Endodermal cell (in vitro differentiated cells): ENCODE measurements at regions not wholly inside any gene's neighbourhood (a gene's known extent, or its start where the extent isn't known, plus 50 kb on each side); places are given as distances from the start of the nearest gene placed in this dataset.
"Not testable (repeated sequence)": the region's sequence is repeated elsewhere in the genome, so short reads cannot be mapped to it uniquely, and the experiment has no call there.

Experiments
- DNase-seq: peaks from one replicate; pipeline ENCODE4 v3.0.0-alpha.2; 2017
- H3K27ac ChIP-seq: 2 replicates; pipeline ENCODE4 v1.5.1; 2013; ENCODE audit warnings: mild to moderate bottlenecking, low read depth, low read length, moderate library complexity
- H3K27me3 ChIP-seq: 2 replicates; pipeline ENCODE4 v1.6.1; 2013; ENCODE audit warnings: mild to moderate bottlenecking, low read length, moderate library complexity; ENCODE audit not compliant: insufficient read depth, control insufficient read depth, poor library complexity, severe bottlenecking
- H3K36me3 ChIP-seq: 2 replicates; pipeline ENCODE4 v1.7.0; 2013; ENCODE audit warnings: mild to moderate bottlenecking, low read length, moderate library complexity; ENCODE audit not compliant: control insufficient read depth, insufficient read depth
- H3K4me1 ChIP-seq: one replicate; pipeline ENCODE4 v1.7.0; 2013; ENCODE audit warnings: low read length; ENCODE audit not compliant: control insufficient read depth, insufficient read depth
- H3K4me3 ChIP-seq: 2 replicates; pipeline ENCODE4 v1.5.1; 2013; ENCODE audit warnings: mild to moderate bottlenecking, low read length, moderate library complexity
- H3K9ac ChIP-seq: 2 replicates; pipeline ENCODE4 v1.6.1; 2013; ENCODE audit warnings: mild to moderate bottlenecking, low read length, moderate library complexity; ENCODE audit not compliant: poor library complexity, severe bottlenecking; ENCODE audit errors: extremely low read depth
- H3K9me3 ChIP-seq: 2 replicates; pipeline ENCODE4 v1.6.1; 2013; ENCODE audit warnings: mild to moderate bottlenecking, low read length, moderate library complexity; ENCODE audit not compliant: control insufficient read depth
- H3K27ac Mint-ChIP-seq: 2 replicates; pipeline ENCODE4 v1.8.0; 2020; ENCODE audit warnings: mixed read lengths
- H3K27me3 Mint-ChIP-seq: 2 replicates; pipeline ENCODE4 v1.8.0; 2021; ENCODE audit warnings: mild to moderate bottlenecking, mixed read lengths; ENCODE audit not compliant: insufficient read depth
- H3K36me3 Mint-ChIP-seq: 2 replicates; pipeline ENCODE4 v1.8.0; 2020; ENCODE audit warnings: low read depth, mixed read lengths
- H3K4me1 Mint-ChIP-seq: 2 replicates; pipeline ENCODE4 v1.8.0; 2020; ENCODE audit warnings: mixed read lengths
- H3K4me3 Mint-ChIP-seq: 2 replicates; pipeline ENCODE4 v1.8.0; 2020; ENCODE audit warnings: mild to moderate bottlenecking, moderate library complexity, mixed read lengths
- H3K9me3 Mint-ChIP-seq: 2 replicates; pipeline ENCODE4 v1.8.0; 2020; ENCODE audit warnings: mild to moderate bottlenecking, mixed read lengths
- WGBS, 2 experiments: methylation state at CpG; one replicate each; pipeline versions ENCODE4 v1.1.5 to v1.1.7; 2013; ENCODE audit warnings: missing lambda C conversion rate in 2 of 2, mixed read lengths in 1 of 2; ENCODE audit not compliant: insufficient coverage in 1 of 2, insufficient read length in 1 of 2; 5-methylcytosine and 5-hydroxymethylcytosine counted together
- TF ChIP-seq, protein P1 (sequence below): fragments of 200-600 bp; sonication (generic); conservative IDR thresholded peaks from 2 replicates; pipeline ENCODE4 v1.5.0; 2021; ENCODE audit warnings: antibody characterized with exemption, mild to moderate bottlenecking

DNA sequence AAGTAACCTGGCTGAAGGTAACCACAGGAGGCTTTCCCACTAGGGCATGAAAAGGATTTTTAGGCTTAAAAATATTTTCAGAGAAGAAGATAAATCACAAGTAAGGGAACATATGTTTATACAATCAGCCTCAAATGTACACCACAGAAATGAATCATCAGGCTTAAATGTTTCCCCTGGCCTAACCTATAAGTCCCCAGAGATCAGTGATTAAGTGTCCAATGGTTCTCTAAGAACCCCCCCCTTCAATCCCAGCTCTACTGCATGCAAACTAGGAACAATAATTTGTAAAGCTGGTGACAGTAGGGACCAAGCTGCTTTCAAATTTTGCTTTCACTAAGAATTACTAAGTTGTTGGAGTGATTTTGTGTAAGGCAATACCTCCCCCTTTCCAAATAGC, 431.6 kb upstream of the LMCD1 start:
- no peak for DNase-seq
- Histone ChIP-seq H3K27ac (no peak overlapping the region), H3K36me3 (no peaks in the 10 kb centered on the region), H3K9me3 (peaks cover 9% of the 10 kb centered on the region), H3K27me3 (no peaks in the 10 kb centered on the region), H3K9ac (no peak overlapping the region), H3K4me3 (no peak overlapping the region), H3K4me1 (peaks cover 7% of the 10 kb centered on the region)
- Mint-ChIP-seq H3K36me3 (no peaks in the 10 kb centered on the region), H3K9me3 (peaks cover 23% of the 10 kb centered on the region), H3K4me1 (peaks cover 9% of the 10 kb centered on the region), H3K27me3 (peaks cover 9% of the 10 kb centered on the region), H3K27ac (peak overlapping the region; percentile 37), H3K4me3 (no peak overlapping the region)
- TF ChIP-seq, protein P1, sequence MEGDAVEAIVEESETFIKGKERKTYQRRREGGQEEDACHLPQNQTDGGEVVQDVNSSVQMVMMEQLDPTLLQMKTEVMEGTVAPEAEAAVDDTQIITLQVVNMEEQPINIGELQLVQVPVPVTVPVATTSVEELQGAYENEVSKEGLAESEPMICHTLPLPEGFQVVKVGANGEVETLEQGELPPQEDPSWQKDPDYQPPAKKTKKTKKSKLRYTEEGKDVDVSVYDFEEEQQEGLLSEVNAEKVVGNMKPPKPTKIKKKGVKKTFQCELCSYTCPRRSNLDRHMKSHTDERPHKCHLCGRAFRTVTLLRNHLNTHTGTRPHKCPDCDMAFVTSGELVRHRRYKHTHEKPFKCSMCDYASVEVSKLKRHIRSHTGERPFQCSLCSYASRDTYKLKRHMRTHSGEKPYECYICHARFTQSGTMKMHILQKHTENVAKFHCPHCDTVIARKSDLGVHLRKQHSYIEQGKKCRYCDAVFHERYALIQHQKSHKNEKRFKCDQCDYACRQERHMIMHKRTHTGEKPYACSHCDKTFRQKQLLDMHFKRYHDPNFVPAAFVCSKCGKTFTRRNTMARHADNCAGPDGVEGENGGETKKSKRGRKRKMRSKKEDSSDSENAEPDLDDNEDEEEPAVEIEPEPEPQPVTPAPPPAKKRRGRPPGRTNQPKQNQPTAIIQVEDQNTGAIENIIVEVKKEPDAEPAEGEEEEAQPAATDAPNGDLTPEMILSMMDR = no peak

DNA sequence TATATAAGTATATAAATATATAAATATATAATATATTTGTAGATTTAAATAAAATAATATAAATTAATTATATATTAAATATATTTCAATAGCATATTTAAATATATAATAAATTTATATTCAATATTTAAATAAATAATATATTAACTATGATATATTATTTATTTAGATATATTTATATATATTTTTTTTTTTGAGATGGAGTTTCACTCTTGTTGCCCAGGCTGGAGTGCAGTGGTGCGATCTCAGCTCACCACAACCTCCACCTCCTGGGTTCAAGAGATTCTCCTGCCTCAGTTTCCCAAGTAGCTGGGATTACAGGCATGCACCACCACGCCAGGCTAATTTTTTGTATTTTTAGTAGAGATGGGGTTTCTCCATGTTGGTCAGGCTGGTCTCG, 426.9 kb upstream of the LMCD1 start:
- DNase-seq, H3K27ac Mint-ChIP-seq, H3K4me1 ChIP-seq, H3K36me3 Mint-ChIP-seq, H3K9me3 ChIP-seq, H3K9me3 Mint-ChIP-seq, H3K4me3 ChIP-seq, H3K4me3 Mint-ChIP-seq, H3K36me3 ChIP-seq, H3K9ac ChIP-seq, H3K27me3 Mint-ChIP-seq, H3K4me1 Mint-ChIP-seq, H3K27me3 ChIP-seq, H3K27ac ChIP-seq: not testable (repeated sequence)
- 94% methylated on average over 3 of the region's 3 CpGs; no CpG with 5 or more reads in 1 of the 2 experiments for WGBS, 2 experiments

DNA sequence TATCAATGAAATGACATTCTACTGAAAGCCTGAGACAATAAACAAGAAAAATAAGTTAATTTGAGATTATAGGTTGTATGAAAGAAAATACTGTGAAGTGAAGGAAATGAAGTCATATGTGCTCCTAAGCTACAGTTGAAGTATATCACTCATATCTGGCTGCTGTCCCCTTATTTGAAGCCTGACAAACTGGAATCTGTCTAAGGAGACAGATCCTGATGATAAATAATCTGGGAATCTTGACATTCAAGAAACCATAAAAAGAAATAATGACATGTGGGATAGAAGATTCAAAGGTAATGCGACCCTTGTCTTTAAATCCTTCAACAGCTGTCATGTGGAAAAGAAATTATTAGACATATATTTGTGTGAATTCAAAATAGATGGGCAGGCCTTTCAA, 424.5 kb upstream of the LMCD1 start:
- DNase-seq = no peak
- Mint-ChIP-seq H3K4me1 (no peaks in the 10 kb centered on the region), H3K4me3 (no peak overlapping the region), H3K27ac (no peak overlapping the region), H3K36me3 (no peaks in the 10 kb centered on the region), H3K9me3 (no peaks in the 10 kb centered on the region), H3K27me3 (no peaks in the 10 kb centered on the region)
- 95% methylated on average over 1 of the region's 1 CpG; no CpG with 5 or more reads in 1 of the 2 experiments for WGBS, 2 experiments
- no peak overlapping the region for H3K4me3 ChIP-seq
- no peaks in the 10 kb centered on the region for H3K9me3 ChIP-seq
- no peak overlapping the region for H3K9ac ChIP-seq
- TF ChIP-seq, protein P1 = no peak
- no peaks in the 10 kb centered on the region for H3K27me3 ChIP-seq
- no peak overlapping the region for H3K27ac ChIP-seq
- H3K4me1 ChIP-seq = no peaks in the 10 kb centered on the region
- H3K36me3 ChIP-seq = no peaks in the 10 kb centered on the region

DNA sequence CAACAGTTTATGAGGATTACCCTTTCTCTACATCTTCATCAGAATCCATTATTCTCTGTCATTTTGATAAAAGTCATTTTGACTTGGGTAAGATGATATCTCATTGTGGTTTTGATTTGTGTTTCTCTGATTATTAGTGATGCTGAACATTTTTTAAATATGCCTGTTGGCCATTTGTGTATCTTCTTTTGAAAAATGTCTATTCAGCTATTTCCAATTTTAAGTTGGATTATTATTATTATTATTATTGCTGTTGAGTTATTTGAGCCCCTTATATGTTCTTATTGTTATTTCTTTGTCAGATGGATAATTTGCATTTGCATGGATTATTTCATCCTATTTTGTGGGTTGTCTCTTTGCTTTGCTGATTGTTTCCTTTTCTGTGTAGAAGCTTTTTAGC, 421.2 kb upstream of the LMCD1 start:
- TF ChIP-seq, protein P1 = no peak
- no peak overlapping the region for H3K4me3 Mint-ChIP-seq
- DNase-seq = no peak

More for the DNA sequence above, 421.2 kb upstream of the LMCD1 start:
- no peaks in the 10 kb centered on the region for H3K36me3 Mint-ChIP-seq
- no peaks in the 10 kb centered on the region for H3K27me3 Mint-ChIP-seq
- no peaks in the 10 kb centered on the region for H3K9me3 Mint-ChIP-seq
- H3K36me3 ChIP-seq = no peaks in the 10 kb centered on the region
- no peak overlapping the region for H3K4me3 ChIP-seq
- H3K9me3 ChIP-seq = no peaks in the 10 kb centered on the region
- no peak overlapping the region for H3K9ac ChIP-seq
- H3K4me1 Mint-ChIP-seq = no peaks in the 10 kb centered on the region
- no peak overlapping the region for H3K27ac Mint-ChIP-seq
- H3K4me1 ChIP-seq = no peaks in the 10 kb centered on the region
- no peaks in the 10 kb centered on the region for H3K27me3 ChIP-seq
- H3K27ac ChIP-seq = no peak overlapping the region
